Thyroid gland (tissue), 4 donors: ENCODE measurements at regions not wholly inside any gene's neighbourhood (a gene's known extent, or its start where the extent isn't known, plus 50 kb on each side); places are given as distances from the start of the nearest gene placed in this dataset.

ENCODE experiments used
- DNase-seq, 2 donors: peaks; one replicate each; pipeline ENCODE4 v3.0.0-alpha.2; 2019
- H3K27ac ChIP-seq, 3 donors: fragments of 200-600 bp; sonication (generic); 1 replicate in 2 of 3; 2 replicates in 1 of 3; pipeline ENCODE4 v1.5.1; 2016 to 2019; ENCODE audit warnings: mild to moderate bottlenecking in 1 of 3, moderate library complexity in 1 of 3
- H3K27me3 ChIP-seq: fragments of 200-600 bp; sonication (generic); one replicate; pipeline ENCODE4 v1.5.1; 2019
- H3K36me3 ChIP-seq, 2 donors: fragments of 200-600 bp; sonication (generic); one replicate each; pipeline ENCODE4 v1.5.1; 2016 to 2019
- H3K4me1 ChIP-seq, 2 donors: fragments of 200-600 bp; sonication (generic); one replicate each; pipeline ENCODE4 v1.5.1; 2017 to 2019
- H3K4me3 ChIP-seq, 3 donors: fragments of 200-600 bp; sonication (generic); replicated peaks in 1 of 3; 1 replicate in 2 of 3; 2 replicates in 1 of 3; pipeline ENCODE4 v1.5.1; 2016; ENCODE audit warnings: mild to moderate bottlenecking in 1 of 3
- H3K9me3 ChIP-seq: fragments of 200-600 bp; sonication (generic); one replicate; pipeline ENCODE4 v1.5.1; 2017
- POLR2A ChIP-seq, 2 donors: fragments of 450-650 bp; IDR thresholded peaks; one replicate each; pipeline ENCODE4 v1.6.1; 2017; ENCODE audit warnings: antibody characterized with exemption in 2 of 2, mild to moderate bottlenecking in 2 of 2, moderate library complexity in 1 of 2
- WGBS, 2 donors: methylation state at CpG; one replicate each; pipeline ENCODE4 v1.1.5; 2017; 5-methylcytosine and 5-hydroxymethylcytosine counted together
- intact Hi-C: fragments of 100-400 bp; cut with DNase I; formaldehyde crosslinking; loops from one replicate; pipeline ENCODE4 v1.15.1; 2023
- TF ChIP-seq, protein P1 (sequence below), 6 experiments: fragments of 200-600 bp in 3 of 6; fragments of 450-650 bp in 3 of 6; sonication (generic) in 3 of 6; IDR thresholded peaks; one replicate each; pipeline ENCODE4 v1.5.1; 2016 to 2019; ENCODE audit warnings: antibody characterized with exemption in 6 of 6, mild to moderate bottlenecking in 2 of 6, inconsistent platforms in 1 of 6, moderate library complexity in 1 of 6

- no peaks in the 10 kb centered on the region for H3K36me3 ChIP-seq
- H3K4me3 ChIP-seq: no peak overlapping the region
- no peaks in the 10 kb centered on the region for H3K9me3 ChIP-seq
- peaks cover 20% of the 10 kb centered on the region for H3K27me3 ChIP-seq
- intact Hi-C loops: no loop called here
- TF ChIP-seq, protein P1, sequence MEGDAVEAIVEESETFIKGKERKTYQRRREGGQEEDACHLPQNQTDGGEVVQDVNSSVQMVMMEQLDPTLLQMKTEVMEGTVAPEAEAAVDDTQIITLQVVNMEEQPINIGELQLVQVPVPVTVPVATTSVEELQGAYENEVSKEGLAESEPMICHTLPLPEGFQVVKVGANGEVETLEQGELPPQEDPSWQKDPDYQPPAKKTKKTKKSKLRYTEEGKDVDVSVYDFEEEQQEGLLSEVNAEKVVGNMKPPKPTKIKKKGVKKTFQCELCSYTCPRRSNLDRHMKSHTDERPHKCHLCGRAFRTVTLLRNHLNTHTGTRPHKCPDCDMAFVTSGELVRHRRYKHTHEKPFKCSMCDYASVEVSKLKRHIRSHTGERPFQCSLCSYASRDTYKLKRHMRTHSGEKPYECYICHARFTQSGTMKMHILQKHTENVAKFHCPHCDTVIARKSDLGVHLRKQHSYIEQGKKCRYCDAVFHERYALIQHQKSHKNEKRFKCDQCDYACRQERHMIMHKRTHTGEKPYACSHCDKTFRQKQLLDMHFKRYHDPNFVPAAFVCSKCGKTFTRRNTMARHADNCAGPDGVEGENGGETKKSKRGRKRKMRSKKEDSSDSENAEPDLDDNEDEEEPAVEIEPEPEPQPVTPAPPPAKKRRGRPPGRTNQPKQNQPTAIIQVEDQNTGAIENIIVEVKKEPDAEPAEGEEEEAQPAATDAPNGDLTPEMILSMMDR (IDR thresholded peaks at IDR 0.05): no peak
- TF ChIP-seq POLR2A (IDR thresholded peaks at IDR 0.05): no peak
- WGBS, 2 donors: 89 to 91% methylated on average over 2 of the region's 2 CpGs
- no peak overlapping the region for H3K27ac ChIP-seq
- peaks cover 0 to 10% of the 10 kb centered on the region in 2 donors for H3K4me1 ChIP-seq
- DNase-seq: no peak
Measured at GRCh38 chr1:239999170-239999569, 92.5 kb upstream of the FMN2 start.

DNA sequence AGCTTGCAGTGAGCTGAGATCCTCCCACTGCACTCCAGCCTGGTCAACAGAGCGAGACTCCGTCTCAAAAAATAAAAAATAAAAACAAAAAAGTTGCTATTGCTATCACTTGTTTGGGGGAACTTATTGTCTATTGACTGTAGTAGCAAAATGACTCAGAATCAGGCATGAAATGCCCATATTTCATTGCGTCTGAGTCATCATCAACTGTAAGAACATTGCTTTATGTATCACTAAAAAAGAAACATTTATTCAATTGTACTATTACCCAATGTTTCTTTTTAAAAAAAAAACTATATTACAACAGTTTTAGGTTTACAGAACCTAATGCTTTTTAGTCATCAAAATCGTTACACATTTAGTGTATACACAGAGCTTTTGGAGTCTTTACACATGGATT is 91.0 kb upstream of the FMN2 start:
- peaks cover 20% of the 10 kb centered on the region for H3K27me3 ChIP-seq

DNA sequence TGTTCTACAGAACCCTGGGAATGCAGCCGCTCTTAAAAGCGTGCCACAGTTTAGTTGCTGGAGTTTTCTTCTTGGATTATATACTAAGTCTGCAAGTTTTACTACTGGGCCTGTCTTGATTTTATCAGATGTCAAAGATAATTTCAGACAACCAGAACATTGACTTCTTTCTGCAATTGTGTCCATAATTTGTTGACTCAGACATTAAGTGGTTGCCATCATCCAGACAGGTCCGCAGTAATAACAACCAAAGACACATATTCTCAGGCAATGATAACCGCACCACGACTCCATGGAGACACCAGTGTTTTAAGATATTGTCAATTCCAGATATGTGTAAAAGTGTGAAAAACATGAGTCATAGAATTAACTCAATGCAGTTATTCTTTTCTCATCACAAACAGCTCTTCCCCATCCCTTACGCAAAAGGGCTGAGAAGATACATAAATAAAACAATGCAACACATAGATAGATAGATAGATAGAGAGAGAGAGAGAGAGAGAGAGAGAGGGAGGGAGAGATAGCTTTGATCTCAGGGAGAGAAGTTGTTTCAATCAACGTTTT is 90.4 kb upstream of the FMN2 start:
- no peaks in the 10 kb centered on the region for H3K36me3 ChIP-seq
- H3K27me3 ChIP-seq: peaks cover 20% of the 10 kb centered on the region
- no peak for TF ChIP-seq POLR2A (IDR thresholded peaks at IDR 0.05)
- TF ChIP-seq, protein P1 (IDR thresholded peaks at IDR 0.05): no peak
- peaks cover 0 to 10% of the 10 kb centered on the region in 2 donors for H3K4me1 ChIP-seq
- no peaks in the 10 kb centered on the region for H3K9me3 ChIP-seq
- intact Hi-C loops: no loop called here
- no peak overlapping the region for H3K27ac ChIP-seq
- DNase-seq: no peak
- no peak overlapping the region for H3K4me3 ChIP-seq
- WGBS, 2 donors: 85 to 88% methylated on average over 7 of the region's 7 CpGs

More for the DNA sequence above, 91.0 kb upstream of the FMN2 start:
- peaks cover 0 to 10% of the 10 kb centered on the region in 2 donors for H3K4me1 ChIP-seq
- no peak overlapping the region for H3K27ac ChIP-seq
- 88 to 89% methylated on average over 4 of the region's 4 CpGs for WGBS, 2 donors
- no peak for TF ChIP-seq POLR2A (IDR thresholded peaks at IDR 0.05)
- TF ChIP-seq, protein P1 (IDR thresholded peaks at IDR 0.05): no peak
- DNase-seq: no peak
- no peaks in the 10 kb centered on the region for H3K36me3 ChIP-seq
- H3K9me3 ChIP-seq: no peaks in the 10 kb centered on the region
- H3K4me3 ChIP-seq: no peak overlapping the region
- intact Hi-C loops: no loop called here

- Histone ChIP-seq H3K9me3 (no peaks in the 10 kb centered on the region), H3K36me3 (no peaks in the 10 kb centered on the region), H3K4me1 (no peaks in the 10 kb centered on the region), H3K27me3 (peaks cover 2% of the 10 kb centered on the region), H3K4me3 (no peak overlapping the region), H3K27ac (no peak overlapping the region)
- 62 to 63% methylated on average over 12 of the region's 12 CpGs for WGBS, 2 donors
- no peak for DNase-seq
- TF ChIP-seq, protein P1 (IDR thresholded peaks at IDR 0.05): peak in 4 of 6 experiments; percentile 34 to 75 (median 52)
- TF ChIP-seq POLR2A (IDR thresholded peaks at IDR 0.05): no peak
- intact Hi-C loops: no loop called here
Measured at GRCh38 chr1:240004086-240004749, 87.5 kb upstream of the FMN2 start.

GRCh38 chr1:240005997-240006650 is 85.6 kb upstream of the FMN2 start:
- no peaks in the 10 kb centered on the region for H3K36me3 ChIP-seq
- no peaks in the 10 kb centered on the region for H3K9me3 ChIP-seq
- no peaks in the 10 kb centered on the region for H3K27me3 ChIP-seq
- no peak overlapping the region for H3K27ac ChIP-seq
- intact Hi-C loops: no loop called here
- no peak overlapping the region for H3K4me3 ChIP-seq
- no peaks in the 10 kb centered on the region for H3K4me1 ChIP-seq
- WGBS, 2 donors: 75 to 83% methylated on average over 5 of the region's 5 CpGs
- DNase-seq: no peak
- TF ChIP-seq, protein P1 (IDR thresholded peaks at IDR 0.05): no peak
